ENCODE measurements at regions not wholly inside any gene's neighbourhood (a gene's known extent, or its start where the extent isn't known, plus 50 kb on each side); places are given as distances from the start of the nearest gene placed in this dataset.

DNA sequence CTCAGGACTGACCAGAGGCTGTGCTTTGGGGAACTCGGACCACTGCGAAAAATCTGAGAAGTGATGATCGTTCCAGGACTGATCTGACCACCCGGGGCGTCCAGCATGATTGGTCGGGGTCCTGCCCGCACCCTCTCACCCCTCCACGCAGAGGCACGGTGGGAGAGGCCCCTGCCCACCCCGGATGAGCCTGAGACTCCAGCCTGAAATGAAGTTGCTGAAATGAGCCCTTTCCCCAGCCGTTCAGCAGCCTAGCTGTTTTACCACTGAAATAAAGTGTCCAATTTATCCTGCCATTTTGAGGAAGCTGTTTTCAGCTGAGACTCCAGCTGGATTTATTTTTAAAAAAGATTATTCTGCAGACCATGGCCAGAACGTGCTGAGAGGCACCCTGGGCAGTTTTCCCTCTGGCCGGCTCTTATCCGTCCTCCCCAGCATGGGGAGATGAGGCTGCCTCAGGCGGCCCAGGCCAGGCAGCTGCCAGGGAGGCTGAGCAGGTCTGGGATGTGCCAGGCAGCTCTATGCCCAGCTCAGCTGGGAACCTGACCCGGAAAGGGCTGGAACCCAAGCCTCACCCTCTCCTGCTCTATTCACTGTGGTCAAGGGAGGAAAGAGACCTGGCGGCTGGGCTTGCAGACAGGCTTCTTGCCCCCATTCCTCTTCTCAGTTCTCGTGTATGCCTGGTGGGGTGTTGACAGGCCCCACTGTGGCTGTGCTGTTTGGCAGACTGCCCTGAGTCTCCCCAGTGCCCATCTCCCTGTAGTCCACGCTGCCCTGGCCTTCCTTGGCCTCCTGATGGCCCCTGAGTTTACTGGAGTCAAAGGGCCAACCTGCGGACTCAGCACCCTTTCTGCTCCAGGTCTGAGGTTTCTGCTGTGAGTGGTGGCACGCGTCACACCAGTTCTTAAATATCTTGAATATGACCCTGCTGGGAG lies 161.0 kb upstream of the B3GAT1 start:
- ChIA-PET POLR2A (ENCODE audit: partially characterized antibody) (no interaction called here), CTCF (ENCODE audit: partially characterized antibody) (interaction anchor here (0.6 to 1.7 kb wide), 3 partner anchors 12 to 278 kb away, joined by 3 to 5 read pairs (median 3); no protein-coding TSS in a partner anchor)
- no peaks in the 10 kb centered on the region for H3K23me2 ChIP-seq (ENCODE audit: low read depth, low read length)
- 0 out of 2 replicates have a peak overlapping the region, but pooled peaks have one; percentile 39 for H2AK5ac ChIP-seq (ENCODE audit: low read depth, low read length)
- H3K4me3 ChIP-seq (ENCODE audit: extremely low read depth in 1 of 4, insufficient read depth in 2 of 4, low read depth in 3 of 4, low read length in 4 of 4): no peak overlapping the region
- H3K18ac ChIP-seq (ENCODE audit: extremely low read depth, low read length): no peak overlapping the region
- H3K4ac ChIP-seq (replicated peaks; ENCODE audit: insufficient read length, low read depth, low read length): no peak overlapping the region
- no peak overlapping the region for H3K9ac ChIP-seq (replicated peaks in 1 of 4; ENCODE audit: extremely low read depth in 1 of 4, low read depth in 3 of 4, low read length in 3 of 4)
- no peak overlapping the region for H2BK5ac ChIP-seq (ENCODE audit: low read depth, low read length)
- H2BK20ac ChIP-seq (ENCODE audit: low read length): no peak overlapping the region
- H2AFZ ChIP-seq (ENCODE audit: low read length): no peak overlapping the region
- H4K8ac ChIP-seq (ENCODE audit: extremely low read depth, insufficient read depth, low read length): no peak overlapping the region
- H3K4me1 ChIP-seq (replicated peaks in 1 of 4; ENCODE audit: control insufficient read depth in 3 of 4, insufficient read depth in 4 of 4, low read length in 3 of 4): no peaks in the 10 kb centered on the region; a peak in 2 of 7 replicates
- H3K27me3 ChIP-seq (replicated peaks in 1 of 4; ENCODE audit: control insufficient read depth in 3 of 4, extremely low read depth in 1 of 4, insufficient read depth in 3 of 4, low read length in 3 of 4): peaks cover 0 to 2% (median 0%) of the 10 kb centered on the region in 4 experiments; a peak in 1 of 7 replicates
- H4K5ac ChIP-seq (ENCODE audit: insufficient read length, low read depth, low read length): no peak overlapping the region
- H3K4me2 ChIP-seq (ENCODE audit: insufficient read depth in 1 of 2, low read depth in 2 of 2, low read length in 2 of 2): no peak overlapping the region
- H3K14ac ChIP-seq (ENCODE audit: insufficient read length): no peak overlapping the region
- TF ChIP-seq RAD21 (IDR thresholded peaks at IDR 0.05 in 1 of 2, conservative IDR thresholded peaks at IDR 0.05 in 1 of 2; ENCODE audit: low read depth in 2 of 2, low read length in 2 of 2): no peak
- TF ChIP-seq TAF1 (IDR thresholded peaks at IDR 0.05; ENCODE audit: low read depth, low read length): no peak
- TF ChIP-seq SIRT6 (IDR thresholded peaks at IDR 0.05; ENCODE audit: low read length): no peak
- TF ChIP-seq SRF (IDR thresholded peaks at IDR 0.05; ENCODE audit: low read depth, low read length): no peak
- no peak for TF ChIP-seq RNF2 (IDR thresholded peaks at IDR 0.05; ENCODE audit: borderline replicate concordance, low read depth, low read length, missing control alignments, poor library complexity, severe bottlenecking)
- no peak for TF ChIP-seq PHF8 (conservative IDR thresholded peaks at IDR 0.05; ENCODE audit: low read depth, low read length)
- no peak for TF ChIP-seq CTBP2 (IDR thresholded peaks at IDR 0.05; ENCODE audit: borderline replicate concordance, insufficient read depth, insufficient read length, low read length)
- no peak for TF ChIP-seq BRCA1 (IDR thresholded peaks at IDR 0.05; ENCODE audit: low read depth, low read length)
- H3K79me1 ChIP-seq (ENCODE audit: low read depth, low read length): no peaks in the 10 kb centered on the region
- no peak overlapping the region for H2BK15ac ChIP-seq (ENCODE audit: low read length)
- H3K36me3 ChIP-seq (ENCODE audit: control insufficient read depth in 2 of 4, insufficient read depth in 4 of 4, low read length in 3 of 4): no peaks in the 10 kb centered on the region
- no peaks in the 10 kb centered on the region for H3K79me2 ChIP-seq (ENCODE audit: control insufficient read depth in 1 of 2, insufficient read depth in 2 of 2, low read length in 2 of 2)
- WGBS, 2 experiments (ENCODE audit: extremely low coverage in 1 of 2, insufficient coverage in 1 of 2, insufficient read length in 1 of 2, insufficient replicate concordance in 2 of 2, low coverage in 1 of 2, low lambda C conversion rate in 2 of 2, missing lambda C conversion rate in 1 of 2): 84% methylated on average over 22 of the region's 22 CpGs; no CpG with 5 or more reads in 1 of the 2 experiments
- no peak overlapping the region for H3K27ac ChIP-seq (ENCODE audit: low read depth, low read length)
- H4K20me1 ChIP-seq (replicated peaks in 1 of 2; ENCODE audit: control insufficient read depth in 1 of 2, insufficient read depth in 2 of 2, low read length in 2 of 2): no peaks in the 10 kb centered on the region
- H3K56ac ChIP-seq (replicated peaks; ENCODE audit: insufficient read length, low read depth, low read length): no peak overlapping the region
- H2BK12ac ChIP-seq (ENCODE audit: low read depth, low read length): no peak overlapping the region
- H4K91ac ChIP-seq (replicated peaks; ENCODE audit: insufficient read length, low read length): no peak overlapping the region
- FAIRE-seq (no peak), DNase-seq (ENCODE audit: low read depth in 1 of 2, low spot score in 2 of 2) (peak in 1 of 2 experiments; percentile 34)
- no peak overlapping the region for H2BK120ac ChIP-seq (replicated peaks; ENCODE audit: low read depth, low read length)
- H3K9me3 ChIP-seq (ENCODE audit: insufficient read depth in 2 of 2, low read depth in 1 of 2, low read length in 1 of 2): no peaks in the 10 kb centered on the region
- H3K23ac ChIP-seq (ENCODE audit: insufficient read length): no peak overlapping the region
